Right lobe of liver (tissue), 4 donors: ENCODE measurements at regions not wholly inside any gene's neighbourhood (a gene's known extent, or its start where the extent isn't known, plus 50 kb on each side); places are given as distances from the start of the nearest gene placed in this dataset.

Experiments used
- CTCF ChIP-seq, 4 donors: fragments of 200-600 bp in 3 of 4; fragments of 450-650 bp in 1 of 4; IDR thresholded peaks; one replicate each; pipeline versions ENCODE4 v1.5.1 to v1.8.0; 2016 to 2022; ENCODE audit warnings: antibody characterized with exemption in 4 of 4, mild to moderate bottlenecking in 2 of 4
- POLR2A ChIP-seq: fragments of 450-650 bp; IDR thresholded peaks from one replicate; pipeline ENCODE4 v1.6.1; 2017; ENCODE audit warnings: antibody characterized with exemption, mild to moderate bottlenecking
- donor health status: DM: no; HTN: no; CAD: no.
- donor health status: DM: no; HTN: no; CAD: no.
- donor health status: DM: no; HTN: yes; CAD: no.

GRCh38 chr5:73234204-73234555 lies 61.2 kb downstream of the TMEM174 start:
- TF ChIP-seq CTCF (IDR thresholded peaks at IDR 0.05) (no peak), POLR2A (no peak)
